CD8-positive, alpha-beta memory T cell (primary cell): ENCODE measurements at regions not wholly inside any gene's neighbourhood (a gene's known extent, or its start where the extent isn't known, plus 50 kb on each side); places are given as distances from the start of the nearest gene placed in this dataset.
"Not testable (repeated sequence)": the region's sequence is repeated elsewhere in the genome, so short reads cannot be mapped to it uniquely, and the experiment has no call there.

ENCODE experiments used
- CTCF ChIA-PET: fragments of 350-600 bp; sonication (Branson Sonifier 250); formaldehyde crosslinking; loops from one replicate; lab custom pipeline; 2021; ENCODE audit warnings: antibody characterized with exemption; lab: Charles Lee
- POLR2A ChIA-PET: fragments of 350-600 bp; sonication (Branson Sonifier 250); formaldehyde crosslinking; loops from one replicate; lab custom pipeline; 2021; ENCODE audit warnings: antibody characterized with exemption; lab: Charles Lee
- DNase-seq, 5 donors: peaks; one replicate each; pipeline versions ENCODE4 v3.0.0 to v3.0.0-alpha.2; 2020 to 2022; ENCODE audit warnings: mixed read lengths in 1 of 5
- H3K27ac ChIP-seq: one replicate; pipeline ENCODE4 v1.7.0; 2013; ENCODE audit warnings: low read depth, mild to moderate bottlenecking, low read length, moderate library complexity
- H3K27me3 ChIP-seq: 2 replicates; pipeline ENCODE4 v1.7.0; 2013; ENCODE audit warnings: low read length, mild to moderate bottlenecking; ENCODE audit not compliant: insufficient read depth, poor library complexity, severe bottlenecking
- H3K36me3 ChIP-seq: 2 replicates; pipeline ENCODE4 v1.7.0; 2013; ENCODE audit warnings: mild to moderate bottlenecking, low read length, moderate library complexity; ENCODE audit not compliant: insufficient read depth
- H3K4me1 ChIP-seq: 2 replicates; pipeline ENCODE4 v1.7.0; 2013; ENCODE audit warnings: mild to moderate bottlenecking, low read length, moderate library complexity; ENCODE audit not compliant: insufficient read depth
- H3K4me3 ChIP-seq: 2 replicates; pipeline ENCODE4 v1.7.0; 2013; ENCODE audit warnings: mild to moderate bottlenecking, low read length
- H3K9me3 ChIP-seq: 2 replicates; pipeline ENCODE4 v1.7.0; 2013; ENCODE audit warnings: mild to moderate bottlenecking, low read length
- H3K27ac Mint-ChIP-seq, 8 donors: one replicate each; pipeline ENCODE4 v1.8.0; 2020 to 2021; ENCODE audit warnings: mixed read lengths in 8 of 8, mild to moderate bottlenecking in 6 of 8, inconsistent platforms in 3 of 8, moderate library complexity in 3 of 8
- H3K27me3 Mint-ChIP-seq, 2 donors: one replicate each; pipeline ENCODE4 v1.8.0; 2020 to 2021; ENCODE audit warnings: mixed read lengths in 2 of 2, mild to moderate bottlenecking in 1 of 2, moderate library complexity in 1 of 2
- H3K36me3 Mint-ChIP-seq, 3 donors: one replicate each; pipeline ENCODE4 v1.8.0; 2020 to 2021; ENCODE audit warnings: mixed read lengths in 3 of 3, inconsistent platforms in 1 of 3, mild to moderate bottlenecking in 1 of 3
- H3K4me1 Mint-ChIP-seq, 3 donors: one replicate each; pipeline ENCODE4 v1.8.0; 2020 to 2021; ENCODE audit warnings: mixed read lengths in 3 of 3, inconsistent platforms in 1 of 3, mild to moderate bottlenecking in 1 of 3
- H3K4me3 Mint-ChIP-seq, 7 donors: one replicate each; pipeline ENCODE4 v1.8.0; 2020 to 2021; ENCODE audit warnings: mixed read lengths in 7 of 7, mild to moderate bottlenecking in 6 of 7, moderate library complexity in 4 of 7, inconsistent platforms in 2 of 7
- H3K9me3 Mint-ChIP-seq, 5 donors: one replicate each; pipeline ENCODE4 v1.8.0; 2020 to 2022; ENCODE audit warnings: mixed read lengths in 5 of 5, mild to moderate bottlenecking in 3 of 5, moderate library complexity in 2 of 5, inconsistent platforms in 1 of 5

DNA sequence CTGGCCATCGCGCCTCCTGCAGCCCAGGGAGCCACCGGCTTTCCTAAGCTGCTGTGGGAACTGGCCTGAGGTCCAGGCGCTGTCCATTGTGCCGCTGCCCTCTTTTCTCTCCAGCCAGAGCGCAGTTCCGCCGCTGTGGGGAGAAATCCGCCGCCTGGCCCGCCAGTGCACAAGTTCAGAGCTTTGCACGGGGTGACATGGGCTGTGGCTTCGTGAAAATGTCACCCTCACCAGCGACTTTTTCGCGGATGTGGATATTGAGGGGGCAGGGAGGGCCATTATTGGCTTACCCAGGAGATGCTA is 97.5 kb upstream of the ZNF722 start:
- H3K27me3 Mint-ChIP-seq, H3K36me3 ChIP-seq, H3K4me1 Mint-ChIP-seq, H3K4me1 ChIP-seq, H3K36me3 Mint-ChIP-seq, H3K27ac ChIP-seq, CTCF ChIA-PET, H3K9me3 ChIP-seq, H3K27me3 ChIP-seq: not testable (repeated sequence)
- POLR2A ChIA-PET, result interaction anchor here (3.6 kb wide), 1 partner anchor 25 kb away, joined by 18 read pairs; no protein-coding TSS in a partner anchor
- peak overlapping the region; percentile 88 to 99 (median 97) for H3K4me3 Mint-ChIP-seq
- peak in 2 of 5 donors; percentile 3 to 4 for DNase-seq
- peaks cover 4 to 19% (median 8%) of the 10 kb centered on the region in 5 donors for H3K9me3 Mint-ChIP-seq
- peak overlapping the region in 4 of 8 donors; percentile 7 to 100 (median 78) for H3K27ac Mint-ChIP-seq
- H3K4me3 ChIP-seq, result peak overlapping the region; percentile 88

- Histone ChIP-seq H3K27me3 (no peaks in the 10 kb centered on the region), H3K9me3 (no peaks in the 10 kb centered on the region), H3K27ac (no peak overlapping the region), H3K4me1 (no peaks in the 10 kb centered on the region), H3K4me3 (no peak overlapping the region), H3K36me3 (no peaks in the 10 kb centered on the region)
- H3K4me3 Mint-ChIP-seq, result no peak overlapping the region
- H3K27me3 Mint-ChIP-seq, result peaks cover 0 to 2% of the 10 kb centered on the region in 2 donors
- peaks cover 0 to 13% (median 2%) of the 10 kb centered on the region in 5 donors for H3K9me3 Mint-ChIP-seq
- CTCF ChIA-PET, result no interaction called here
- no peaks in the 10 kb centered on the region for H3K4me1 Mint-ChIP-seq
- POLR2A ChIA-PET, result no interaction called here
- no peak for DNase-seq
- H3K36me3 Mint-ChIP-seq, result peaks cover 0 to 10% (median 0%) of the 10 kb centered on the region in 3 donors
- no peak overlapping the region for H3K27ac Mint-ChIP-seq
Measured at GRCh38 chr7:63918986-63919385, 79.7 kb upstream of the ZNF722 start.

DNA sequence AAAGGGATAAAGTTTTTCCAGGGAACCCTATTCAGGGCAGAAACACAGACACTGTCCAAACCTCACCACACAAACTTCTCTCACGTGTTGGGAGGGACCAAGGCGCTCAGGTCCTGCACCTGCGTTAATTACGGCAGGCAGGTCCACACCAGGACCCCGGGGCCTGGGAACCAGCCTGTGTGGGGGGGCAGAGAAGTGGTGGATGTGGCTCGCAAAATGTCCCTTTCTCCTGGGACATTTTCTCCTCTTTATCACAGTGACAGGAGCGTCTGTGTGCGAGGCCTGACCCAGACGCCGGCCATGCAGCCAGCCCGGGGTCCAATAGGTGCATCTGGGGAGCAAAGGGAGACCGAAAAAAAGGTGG is 73.4 kb upstream of the ZNF722 start:
- ChIA-PET CTCF (interaction anchor here (2.3 kb wide), 1 partner anchor 25 kb away, joined by 7 read pairs; no protein-coding TSS in a partner anchor), POLR2A (interaction anchor here (1.3 to 1.4 kb wide), 2 partner anchors 24 to 741 kb away, joined by 3 to 18 read pairs; partner anchors contain the start of gene ZNF107)
- Histone ChIP-seq H3K4me1 (no peaks in the 10 kb centered on the region), H3K9me3 (no peaks in the 10 kb centered on the region), H3K36me3 (no peaks in the 10 kb centered on the region), H3K27ac (no peak overlapping the region), H3K4me3 (peak overlapping the region; percentile 67), H3K27me3 (no peaks in the 10 kb centered on the region)
- peaks cover 0 to 9% (median 3%) of the 10 kb centered on the region in 3 donors for H3K36me3 Mint-ChIP-seq
- peak overlapping the region; percentile 92 to 99 (median 94) for H3K27ac Mint-ChIP-seq
- H3K4me3 Mint-ChIP-seq, result peak overlapping the region; percentile 94 to 98 (median 97)
- no peak for DNase-seq
- peaks cover 0 to 1% of the 10 kb centered on the region in 2 donors for H3K27me3 Mint-ChIP-seq
- peaks cover 12 to 21% (median 20%) of the 10 kb centered on the region in 3 donors for H3K4me1 Mint-ChIP-seq
- H3K9me3 Mint-ChIP-seq, result peaks cover 4 to 11% (median 8%) of the 10 kb centered on the region in 5 donors

- peak; percentile 60 to 97 (median 93) for DNase-seq
- Mint-ChIP-seq H3K27ac (peak overlapping the region; percentile 92 to 99 (median 95)), H3K36me3 (peaks cover 0 to 9% (median 8%) of the 10 kb centered on the region in 3 donors), H3K9me3 (peaks cover 4 to 14% (median 11%) of the 10 kb centered on the region in 5 donors), H3K4me1 (peaks cover 12 to 21% (median 20%) of the 10 kb centered on the region in 3 donors), H3K27me3 (peaks cover 0 to 1% of the 10 kb centered on the region in 2 donors), H3K4me3 (peak overlapping the region; percentile 94 to 98 (median 97))
- Histone ChIP-seq H3K4me1 (no peaks in the 10 kb centered on the region), H3K4me3 (peak overlapping the region; percentile 67), H3K9me3 (no peaks in the 10 kb centered on the region), H3K27ac (peak overlapping the region; percentile 40), H3K27me3 (no peaks in the 10 kb centered on the region), H3K36me3 (no peaks in the 10 kb centered on the region)
- ChIA-PET CTCF (interaction anchor here (2.3 kb wide), 1 partner anchor 26 kb away, joined by 7 read pairs; no protein-coding TSS in a partner anchor), POLR2A (interaction anchor here (0.8 to 1.4 kb wide), 3 partner anchors 25 to 740 kb away, joined by 3 to 18 read pairs (median 3); partner anchors contain the start of genes ZNF107 and ZNF736)
Measured at GRCh38 chr7:63925626-63926460, 72.8 kb upstream of the ZNF722 start.

GRCh38 chr7:63927261-63927660 is 71.4 kb upstream of the ZNF722 start:
- Mint-ChIP-seq H3K27ac (peak overlapping the region in 7 of 8 donors; percentile 92 to 99 (median 95)), H3K27me3 (peaks cover 0 to 2% of the 10 kb centered on the region in 2 donors), H3K4me1 (peaks cover 12 to 21% (median 20%) of the 10 kb centered on the region in 3 donors), H3K9me3 (peaks cover 0 to 13% (median 11%) of the 10 kb centered on the region in 5 donors), H3K36me3 (peaks cover 0 to 9% (median 8%) of the 10 kb centered on the region in 3 donors), H3K4me3 (peak overlapping the region; percentile 94 to 98 (median 97))
- Histone ChIP-seq H3K9me3 (no peaks in the 10 kb centered on the region), H3K27me3 (no peaks in the 10 kb centered on the region), H3K4me1 (no peaks in the 10 kb centered on the region), H3K27ac (no peak overlapping the region), H3K4me3 (no peak overlapping the region), H3K36me3 (no peaks in the 10 kb centered on the region)
- DNase-seq, result no peak
- ChIA-PET POLR2A (no interaction called here), CTCF (interaction anchor here (2.3 kb wide), 1 partner anchor 27 kb away, joined by 7 read pairs; no protein-coding TSS in a partner anchor)

GRCh38 chr7:63931057-63931600 is 67.5 kb upstream of the ZNF722 start:
- no peak overlapping the region for H3K27ac Mint-ChIP-seq
- peaks cover 4 to 5% of the 10 kb centered on the region in 2 donors for H3K27me3 Mint-ChIP-seq
- ChIA-PET CTCF (no interaction called here), POLR2A (no interaction called here)
- Histone ChIP-seq H3K27ac (no peak overlapping the region), H3K36me3 (no peaks in the 10 kb centered on the region), H3K4me1 (no peaks in the 10 kb centered on the region), H3K9me3 (no peaks in the 10 kb centered on the region), H3K4me3 (no peak overlapping the region), H3K27me3 (no peaks in the 10 kb centered on the region)
- DNase-seq, result no peak
- H3K4me3 Mint-ChIP-seq, result no peak overlapping the region
- peaks cover 0 to 8% (median 5%) of the 10 kb centered on the region in 3 donors for H3K36me3 Mint-ChIP-seq
- peaks cover 4 to 7% (median 4%) of the 10 kb centered on the region in 3 donors for H3K4me1 Mint-ChIP-seq
- H3K9me3 Mint-ChIP-seq, result peaks cover 0 to 18% (median 4%) of the 10 kb centered on the region in 5 donors

- H3K27me3 ChIP-seq, result no peaks in the 10 kb centered on the region
- H3K27ac ChIP-seq, result no peak overlapping the region
- Mint-ChIP-seq H3K4me3 (no peak overlapping the region), H3K9me3 (peaks cover 0 to 20% (median 5%) of the 10 kb centered on the region in 5 donors), H3K36me3 (peaks cover 0 to 8% (median 0%) of the 10 kb centered on the region in 3 donors), H3K27me3 (peaks cover 4 to 5% of the 10 kb centered on the region in 2 donors), H3K4me1 (no peaks in the 10 kb centered on the region), H3K27ac (no peak overlapping the region)
- CTCF ChIA-PET, result no interaction called here
- POLR2A ChIA-PET, result no interaction called here
- no peak for DNase-seq
- H3K36me3 ChIP-seq, result no peaks in the 10 kb centered on the region
- H3K4me3 ChIP-seq, result no peak overlapping the region
- no peaks in the 10 kb centered on the region for H3K4me1 ChIP-seq
- no peaks in the 10 kb centered on the region for H3K9me3 ChIP-seq
Measured at GRCh38 chr7:63931985-63932577, 66.6 kb upstream of the ZNF722 start.
